ENCODE measurements at regions not wholly inside any gene's neighbourhood (a gene's known extent, or its start where the extent isn't known, plus 50 kb on each side); places are given as distances from the start of the nearest gene placed in this dataset.

- TF ChIP-seq CTCF (IDR thresholded peaks at IDR 0.05; ENCODE audit: insufficient read depth, low read length, poor library complexity, severe bottlenecking) (no peak), EZH2phosphoT487 (conservative IDR thresholded peaks at IDR 0.05; ENCODE audit: low read length) (no peak)
Measured at GRCh38 chr11:28799316-28799715, 691.1 kb downstream of the METTL15 start.

All from SU-DHL-6 (cell line).